ENCODE measurements at regions not wholly inside any gene's neighbourhood (a gene's known extent, or its start where the extent isn't known, plus 50 kb on each side); places are given as distances from the start of the nearest gene placed in this dataset.
A peak's percentile ranks its signal among the peaks of the same experiment; 100 is the strongest.

- peak in 1 of 2 donors; percentile 89 for DNase-seq (ENCODE audit: low spot score in 2 of 2)
- peaks cover 6 to 51% of the 10 kb centered on the region in 2 donors for H3K4me1 ChIP-seq
- TF ChIP-seq CTCF (IDR thresholded peaks at IDR 0.05), result no peak
- H3K27me3 ChIP-seq, result no peaks in the 10 kb centered on the region
- H3K9me3 ChIP-seq, result no peaks in the 10 kb centered on the region
- no peak overlapping the region for H3K4me3 ChIP-seq
- no peaks in the 10 kb centered on the region for H3K36me3 ChIP-seq
- peak overlapping the region; percentile 80 to 83 for H3K27ac ChIP-seq
- intact Hi-C loops (cut with DNase I), result loop anchor here (2.0 to 5.0 kb wide), 2 partner anchors 33 to 41 kb away; no protein-coding TSS in a partner anchor
Observed at GRCh38 chr5:54659700-54660131, 142.2 kb downstream of the SNX18 start.

- Histone ChIP-seq H3K4me1 (peaks cover 3 to 41% of the 10 kb centered on the region in 2 donors), H3K27ac (peak overlapping the region; percentile 35 to 83), H3K27me3 (no peaks in the 10 kb centered on the region), H3K9me3 (no peaks in the 10 kb centered on the region), H3K36me3 (no peaks in the 10 kb centered on the region), H3K4me3 (no peak overlapping the region)
- no peak for DNase-seq (ENCODE audit: low spot score in 2 of 2)
- no peak for TF ChIP-seq CTCF (IDR thresholded peaks at IDR 0.05)
- intact Hi-C loops (cut with DNase I), result loop anchor here (2.0 to 5.0 kb wide), 2 partner anchors 34 to 43 kb away; no protein-coding TSS in a partner anchor
Observed at GRCh38 chr5:54658010-54658409, 140.5 kb downstream of the SNX18 start.

GRCh38 chr5:54656261-54656728 is 138.7 kb downstream of the SNX18 start:
- H3K27ac ChIP-seq, result peak overlapping the region; percentile 88 to 89
- intact Hi-C loops (cut with DNase I), result loop anchor here (5.0 kb wide), 1 partner anchor 36 kb away; no protein-coding TSS in a partner anchor

GRCh38 chr5:54655761-54656160 is 138.2 kb downstream of the SNX18 start:
- no peak for DNase-seq (ENCODE audit: low spot score in 2 of 2)
- no peak for TF ChIP-seq CTCF (IDR thresholded peaks at IDR 0.05)
- no peaks in the 10 kb centered on the region for H3K36me3 ChIP-seq
- H3K4me3 ChIP-seq, result no peak overlapping the region
- H3K27ac ChIP-seq, result peak overlapping the region; percentile 88 to 89
- no peaks in the 10 kb centered on the region for H3K27me3 ChIP-seq
- H3K9me3 ChIP-seq, result no peaks in the 10 kb centered on the region
- H3K4me1 ChIP-seq, result peaks cover 9 to 49% of the 10 kb centered on the region in 2 donors
- intact Hi-C loops (cut with DNase I), result loop anchor here (5.0 kb wide), 1 partner anchor 37 kb away; no protein-coding TSS in a partner anchor

More at GRCh38 chr5:54656261-54656728, 138.7 kb downstream of the SNX18 start:
- no peak for DNase-seq (ENCODE audit: low spot score in 2 of 2)
- H3K36me3 ChIP-seq, result no peaks in the 10 kb centered on the region
- H3K4me1 ChIP-seq, result peaks cover 5 to 44% of the 10 kb centered on the region in 2 donors
- no peaks in the 10 kb centered on the region for H3K27me3 ChIP-seq
- H3K4me3 ChIP-seq, result no peak overlapping the region
- H3K9me3 ChIP-seq, result no peaks in the 10 kb centered on the region
- no peak for TF ChIP-seq CTCF (IDR thresholded peaks at IDR 0.05)

- intact Hi-C loops (cut with DNase I), result loop anchor here (5.0 kb wide), 1 partner anchor 37 kb away; no protein-coding TSS in a partner anchor
- Histone ChIP-seq H3K9me3 (no peaks in the 10 kb centered on the region), H3K36me3 (no peaks in the 10 kb centered on the region), H3K4me3 (no peak overlapping the region), H3K27ac (peak overlapping the region; percentile 88 to 89), H3K4me1 (peaks cover 9 to 46% of the 10 kb centered on the region in 2 donors), H3K27me3 (no peaks in the 10 kb centered on the region)
- no peak for TF ChIP-seq CTCF (IDR thresholded peaks at IDR 0.05)
- DNase-seq (ENCODE audit: low spot score in 2 of 2), result no peak
Observed at GRCh38 chr5:54655266-54655665, 137.7 kb downstream of the SNX18 start.
